ENCODE measurements at regions not wholly inside any gene's neighbourhood (a gene's known extent, or its start where the extent isn't known, plus 50 kb on each side); places are given as distances from the start of the nearest gene placed in this dataset.

DNA sequence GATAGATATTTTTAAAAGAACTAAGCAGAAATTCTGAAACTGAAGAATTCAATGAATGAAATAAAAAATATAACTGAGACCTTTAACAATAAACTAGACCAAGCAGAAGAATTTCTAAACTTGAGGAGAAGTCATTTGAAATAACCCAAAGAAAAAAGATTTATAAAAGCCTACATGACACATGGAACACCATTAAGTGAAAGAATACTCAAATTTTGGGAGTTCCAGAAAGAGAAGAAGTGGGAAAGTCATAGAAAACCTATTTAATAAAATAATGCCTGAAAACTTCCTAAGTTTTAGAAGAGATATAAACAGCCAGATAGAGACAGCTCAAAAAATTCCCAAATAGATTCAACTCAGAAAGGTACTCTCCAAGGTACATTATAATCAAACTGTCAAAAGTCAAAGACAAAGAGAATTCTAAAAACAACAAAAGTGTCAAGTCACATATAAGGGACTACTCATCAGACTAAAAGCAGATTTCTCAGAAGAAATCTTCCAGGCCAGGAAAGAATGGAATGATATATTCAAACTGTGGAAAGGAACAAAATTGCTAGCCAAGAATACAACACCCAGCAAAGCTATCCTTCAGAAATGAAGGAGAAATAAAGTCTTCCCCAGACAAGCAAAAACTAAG is 72.9 kb upstream of the GNAZ start:
- Mint-ChIP-seq H3K36me3 (peaks cover 31 to 34% of the 10 kb centered on the region in 2 donors), H3K4me1 (peaks cover 27 to 30% of the 10 kb centered on the region in 2 donors), H3K27ac (no peak overlapping the region), H3K9me3 (peaks cover 31 to 38% of the 10 kb centered on the region in 2 donors), H3K27me3 (peaks cover 0 to 5% of the 10 kb centered on the region in 2 donors), H3K4me3 (no peak overlapping the region)
- ATAC-seq (replicated peaks) (no peak), DNase-seq (no peak)

DNA sequence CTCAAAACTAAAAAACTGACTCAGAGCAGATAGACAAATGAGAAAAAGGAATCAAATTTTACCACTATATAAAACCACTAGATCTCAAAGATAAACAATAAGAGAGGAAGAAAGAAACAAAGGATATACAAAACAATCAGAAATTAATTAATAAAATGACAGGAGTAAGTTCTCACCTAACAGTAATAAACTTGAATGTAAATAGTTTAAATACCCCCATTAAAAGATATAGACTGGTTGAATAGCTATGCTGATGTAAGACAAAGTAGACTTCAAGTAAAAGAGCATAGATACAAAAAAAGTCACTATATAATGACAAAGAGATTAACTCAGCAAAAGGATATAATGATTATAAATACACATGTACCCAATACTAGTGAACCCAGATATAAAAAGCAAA is 72.3 kb upstream of the GNAZ start:
- Mint-ChIP-seq H3K9me3 (peaks cover 31 to 38% of the 10 kb centered on the region in 2 donors), H3K4me3 (no peak overlapping the region), H3K36me3 (peaks cover 31 to 34% of the 10 kb centered on the region in 2 donors), H3K27me3 (peaks cover 0 to 5% of the 10 kb centered on the region in 2 donors), H3K27ac (no peak overlapping the region), H3K4me1 (peaks cover 27 to 30% of the 10 kb centered on the region in 2 donors)
- DNase-seq (no peak), ATAC-seq (replicated peaks) (no peak)

DNA sequence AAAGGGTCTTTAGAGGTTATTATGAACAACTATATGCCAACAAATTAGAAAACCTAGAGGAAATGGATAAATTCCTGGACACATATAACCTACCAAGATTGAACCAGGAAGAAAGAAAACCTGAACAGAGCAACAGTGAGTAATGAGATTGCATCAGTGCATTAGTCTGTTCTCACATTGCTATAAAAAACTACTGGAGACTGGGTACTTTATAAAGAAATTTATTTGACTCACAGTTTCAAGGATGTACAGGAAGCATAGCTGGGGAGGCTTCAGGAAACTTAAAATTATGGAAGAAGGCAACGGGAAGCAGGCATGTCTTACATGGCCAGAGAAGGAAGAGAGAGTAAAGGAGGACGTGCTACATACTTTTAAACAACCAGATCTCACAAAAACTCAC is 70.8 kb upstream of the GNAZ start:
- DNase-seq (no peak), ATAC-seq (replicated peaks) (no peak)
- no peak overlapping the region for H3K27ac Mint-ChIP-seq
- H3K9me3 Mint-ChIP-seq: peaks cover 31 to 38% of the 10 kb centered on the region in 2 donors
- H3K4me1 Mint-ChIP-seq: peaks cover 27 to 30% of the 10 kb centered on the region in 2 donors
- H3K36me3 Mint-ChIP-seq: peaks cover 31 to 34% of the 10 kb centered on the region in 2 donors
- H3K27me3 Mint-ChIP-seq: peaks cover 0 to 5% of the 10 kb centered on the region in 2 donors
- no peak overlapping the region for H3K4me3 Mint-ChIP-seq

DNA sequence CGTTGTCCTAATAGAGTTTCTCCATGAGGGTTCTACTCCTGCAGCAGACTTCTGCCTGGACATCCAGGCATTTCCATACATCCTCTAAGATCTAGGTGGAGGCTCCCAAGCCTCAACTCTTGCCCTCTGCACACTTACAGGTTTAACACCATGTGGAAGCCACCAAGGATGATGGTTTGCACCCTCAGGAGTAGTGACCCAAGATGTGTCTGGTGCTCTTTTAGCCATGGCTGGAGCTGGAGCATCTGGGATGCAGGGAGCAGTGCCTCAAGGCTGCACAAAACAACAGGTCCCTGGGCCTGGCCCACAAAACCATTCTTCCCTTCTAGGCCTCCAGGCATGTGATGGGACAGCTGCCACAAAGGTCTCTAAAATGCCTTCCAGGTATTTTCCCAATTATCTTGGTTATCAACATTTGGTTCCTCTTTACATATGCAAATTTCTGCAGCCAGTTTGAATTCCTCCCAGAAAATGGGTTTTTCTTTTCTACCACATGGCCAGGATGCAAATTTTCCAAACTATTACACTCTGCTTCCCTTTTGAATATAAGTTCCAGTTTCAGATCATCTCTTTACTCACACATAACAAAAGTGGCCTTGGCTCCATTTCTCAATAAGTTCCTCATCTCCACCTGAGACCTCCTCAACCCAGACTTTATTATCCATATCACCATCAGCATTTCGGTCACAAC is 69.5 kb upstream of the GNAZ start:
- no peak for DNase-seq
- Mint-ChIP-seq H3K9me3 (peaks cover 28 to 35% of the 10 kb centered on the region in 2 donors), H3K4me1 (peaks cover 27 to 30% of the 10 kb centered on the region in 2 donors), H3K36me3 (peaks cover 29 to 32% of the 10 kb centered on the region in 2 donors), H3K27me3 (no peaks in the 10 kb centered on the region), H3K4me3 (peak overlapping the region; percentile 0 to 4), H3K27ac (peak overlapping the region; percentile 72)
- ATAC-seq (replicated peaks): peak; percentile 82 to 94

DNA sequence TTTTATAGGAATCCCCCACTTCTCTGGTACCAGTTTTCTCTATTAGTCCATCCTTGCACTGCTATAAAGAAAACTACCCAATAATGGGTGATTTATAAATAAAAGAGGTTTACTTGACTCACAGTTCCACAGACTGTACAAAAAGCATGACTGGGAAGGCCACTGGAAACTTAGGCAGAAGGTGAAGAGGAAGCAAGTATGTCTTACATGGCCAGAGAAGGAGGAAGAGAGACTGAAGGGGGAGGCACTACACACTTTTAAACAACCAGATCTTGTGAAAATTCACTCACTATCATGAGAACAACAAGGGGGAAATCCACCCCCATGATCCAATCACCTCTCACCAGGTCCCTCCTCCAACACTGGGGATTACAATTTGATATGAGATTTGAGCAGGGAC is 68.9 kb upstream of the GNAZ start:
- H3K27me3 Mint-ChIP-seq: no peaks in the 10 kb centered on the region

DNA sequence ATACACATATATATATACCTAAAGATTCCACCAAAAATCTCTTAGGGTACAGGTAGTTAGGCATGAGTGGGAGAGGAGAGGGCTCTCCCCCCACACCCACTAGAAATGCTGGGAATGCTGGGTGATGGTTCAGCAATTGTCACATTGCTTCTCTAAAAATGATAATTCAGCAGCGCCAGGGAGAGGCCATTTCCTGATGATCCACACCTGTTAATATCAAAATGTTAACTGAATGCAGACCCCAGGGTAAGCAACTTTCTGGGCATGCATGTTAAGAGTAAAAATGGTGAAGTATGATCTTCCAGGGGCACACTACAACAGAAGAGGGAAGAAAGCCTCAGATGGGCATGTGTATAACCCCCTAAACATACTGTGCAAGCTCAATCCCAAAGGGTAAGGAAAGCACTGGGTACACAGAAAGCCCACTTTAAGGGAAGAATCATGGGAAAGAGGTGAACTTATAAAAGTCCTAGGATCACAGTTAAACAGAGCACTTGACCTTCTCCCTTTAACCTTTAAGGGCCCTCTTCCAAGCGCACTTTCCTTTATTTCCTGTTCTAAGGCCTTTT is 67.6 kb upstream of the GNAZ start:
- H3K4me1 Mint-ChIP-seq: peaks cover 25 to 30% of the 10 kb centered on the region in 2 donors

More for the DNA sequence above, 68.9 kb upstream of the GNAZ start:
- ATAC-seq (replicated peaks): peak; percentile 86 to 91
- H3K4me1 Mint-ChIP-seq: peaks cover 27 to 30% of the 10 kb centered on the region in 2 donors
- peaks cover 28 to 31% of the 10 kb centered on the region in 2 donors for H3K36me3 Mint-ChIP-seq
- peak overlapping the region; percentile 72 for H3K27ac Mint-ChIP-seq
- DNase-seq: no peak
- peaks cover 26 to 33% of the 10 kb centered on the region in 2 donors for H3K9me3 Mint-ChIP-seq
- peak overlapping the region; percentile 0 to 4 for H3K4me3 Mint-ChIP-seq

DNA sequence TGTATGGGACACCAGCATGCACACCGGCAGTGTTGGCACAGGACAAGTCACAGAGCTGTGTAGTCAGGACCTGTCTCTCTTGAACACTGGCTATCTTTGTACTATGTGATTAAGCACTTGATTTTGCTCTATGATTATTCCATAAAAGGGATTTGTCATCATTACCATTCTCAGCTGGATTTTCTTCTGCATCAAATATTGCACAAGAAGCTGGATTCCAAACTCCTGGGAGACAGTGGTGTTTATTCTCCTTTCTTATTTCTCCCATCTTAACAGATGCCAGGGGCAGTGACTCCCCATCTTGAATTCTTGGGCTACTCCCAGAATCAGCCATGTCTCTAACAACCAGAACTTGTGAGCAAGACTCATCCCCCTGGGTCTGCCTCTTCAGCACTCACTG is 62.5 kb upstream of the GNAZ start:
- Mint-ChIP-seq H3K27me3 (no peaks in the 10 kb centered on the region), H3K4me1 (peaks cover 13 to 18% of the 10 kb centered on the region in 2 donors), H3K9me3 (no peaks in the 10 kb centered on the region), H3K27ac (no peak overlapping the region), H3K4me3 (no peak overlapping the region), H3K36me3 (no peaks in the 10 kb centered on the region)
- no peak for ATAC-seq (replicated peaks)
- DNase-seq: no peak

More for the DNA sequence above, 67.6 kb upstream of the GNAZ start:
- Mint-ChIP-seq H3K9me3 (peaks cover 16 to 25% of the 10 kb centered on the region in 2 donors), H3K27me3 (no peaks in the 10 kb centered on the region), H3K4me3 (no peak overlapping the region), H3K27ac (no peak overlapping the region), H3K36me3 (peaks cover 21 to 24% of the 10 kb centered on the region in 2 donors)
- ATAC-seq (replicated peaks): no peak
- no peak for DNase-seq

DNA sequence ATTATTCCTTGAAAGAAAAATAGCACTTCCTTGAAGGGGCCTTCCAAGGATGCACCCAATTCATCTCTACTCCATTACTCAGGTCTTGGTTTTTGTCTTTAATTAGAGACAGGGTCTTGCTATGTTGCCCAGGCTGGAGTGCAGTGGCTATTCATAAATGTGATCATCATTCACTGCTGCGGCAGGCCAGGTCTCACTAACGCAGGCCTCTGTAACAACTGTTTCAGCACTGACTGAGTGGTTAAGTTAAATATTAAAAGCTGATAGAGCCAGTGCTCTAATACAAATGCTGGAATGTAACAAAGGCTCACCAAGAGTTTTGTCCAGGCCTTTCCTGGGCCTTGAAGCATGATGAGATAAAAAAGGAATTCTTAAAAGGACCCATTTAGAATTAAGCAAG is 61.4 kb upstream of the GNAZ start:
- H3K36me3 Mint-ChIP-seq: no peaks in the 10 kb centered on the region
- no peak overlapping the region for H3K4me3 Mint-ChIP-seq
- ATAC-seq (replicated peaks): no peak
- DNase-seq: no peak
- no peak overlapping the region for H3K27ac Mint-ChIP-seq
- H3K9me3 Mint-ChIP-seq: no peaks in the 10 kb centered on the region
- peaks cover 16 to 18% of the 10 kb centered on the region in 2 donors for H3K4me1 Mint-ChIP-seq
- no peaks in the 10 kb centered on the region for H3K27me3 Mint-ChIP-seq
